HG03432 (cell line): ENCODE measurements at regions not wholly inside any gene's neighbourhood (a gene's known extent, or its start where the extent isn't known, plus 50 kb on each side); places are given as distances from the start of the nearest gene placed in this dataset.
"Not testable (repeated sequence)": the region's sequence is repeated elsewhere in the genome, so short reads cannot be mapped to it uniquely, and the experiment has no call there.

Experiments used
- ATAC-seq: cut with Tn5 transposase; IDR thresholded peaks from one replicate; pipeline ENCODE4 v1.9.1; 2021; ENCODE audit warnings: mild to moderate bottlenecking, moderate library complexity; ENCODE audit not compliant: unreplicated experiment

- ATAC-seq = no peak
These were observed 286.6 kb downstream of the COL11A1 start for GRCh38 chr1:102821707-102822106.

GRCh38 chr1:102800406-102800805 lies 307.9 kb downstream of the COL11A1 start:
- no peak for ATAC-seq

- no peak for ATAC-seq
These were observed 308.8 kb downstream of the COL11A1 start for GRCh38 chr1:102799496-102799895.

GRCh38 chr1:102798718-102799117 lies 309.6 kb downstream of the COL11A1 start:
- ATAC-seq = no peak

GRCh38 chr1:102796429-102796828 lies 311.9 kb downstream of the COL11A1 start:
- ATAC-seq = no peak

GRCh38 chr1:102790997-102791396 lies 317.3 kb downstream of the COL11A1 start:
- ATAC-seq = no peak

GRCh38 chr1:102789951-102790350 lies 318.4 kb downstream of the COL11A1 start:
- not testable (repeated sequence) for ATAC-seq

- no peak for ATAC-seq
These were observed 324.8 kb downstream of the COL11A1 start for GRCh38 chr1:102783487-102783886.

- no peak for ATAC-seq
These were observed 326.2 kb downstream of the COL11A1 start for GRCh38 chr1:102782144-102782543.

GRCh38 chr1:102776071-102776470 lies 332.3 kb downstream of the COL11A1 start:
- ATAC-seq = no peak

GRCh38 chr1:102772831-102773230 lies 335.5 kb downstream of the COL11A1 start:
- no peak for ATAC-seq

- no peak for ATAC-seq
These were observed 349.9 kb downstream of the COL11A1 start for GRCh38 chr1:102758418-102758817.

- ATAC-seq = no peak
These were observed 351.0 kb downstream of the COL11A1 start for GRCh38 chr1:102757363-102757762.

GRCh38 chr1:102751111-102751510 lies 357.2 kb downstream of the COL11A1 start:
- no peak for ATAC-seq

GRCh38 chr1:102742426-102742825 lies 365.9 kb downstream of the COL11A1 start:
- no peak for ATAC-seq

- ATAC-seq = no peak
These were observed 374.7 kb downstream of the COL11A1 start for GRCh38 chr1:102733491-102734236.

GRCh38 chr1:102732927-102733326 lies 375.4 kb downstream of the COL11A1 start:
- no peak for ATAC-seq

- ATAC-seq = no peak
These were observed 381.9 kb downstream of the COL11A1 start for GRCh38 chr1:102726417-102726816.

- no peak for ATAC-seq
These were observed 383.6 kb downstream of the COL11A1 start for GRCh38 chr1:102724741-102725140.

- ATAC-seq = no peak
These were observed 393.2 kb downstream of the COL11A1 start for GRCh38 chr1:102715150-102715549.

- no peak for ATAC-seq
These were observed 408.8 kb downstream of the COL11A1 start for GRCh38 chr1:102699524-102699923.

- ATAC-seq = no peak
These were observed 415.0 kb downstream of the COL11A1 start for GRCh38 chr1:102693345-102693744.

- no peak for ATAC-seq
These were observed 416.7 kb downstream of the COL11A1 start for GRCh38 chr1:102691592-102692090.
